ENCODE measurements at regions not wholly inside any gene's neighbourhood (a gene's known extent, or its start where the extent isn't known, plus 50 kb on each side); places are given as distances from the start of the nearest gene placed in this dataset.

DNA sequence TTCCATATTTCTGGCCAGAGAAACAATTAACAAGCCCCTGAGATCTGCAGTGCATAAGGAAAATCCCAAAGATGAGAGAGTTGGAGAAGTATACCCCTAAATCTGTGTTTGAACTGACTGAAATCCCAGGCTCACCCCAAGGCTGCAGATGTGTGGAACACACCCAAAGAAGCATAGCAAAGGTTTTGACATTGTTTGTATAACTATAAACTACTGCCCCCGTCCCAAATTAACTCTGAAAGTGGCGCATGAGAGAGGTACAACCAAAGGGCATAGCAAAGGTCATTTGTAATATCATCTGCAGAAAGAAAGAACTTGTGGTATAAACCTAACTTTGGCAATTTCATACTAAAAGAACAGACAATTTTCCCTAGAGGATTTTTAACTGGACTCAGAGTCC, 157.9 kb downstream of the DCAF12L1 start:
- H3K27ac ChIP-seq (ENCODE audit: low read depth in 2 of 2, low read length in 1 of 2): no peak overlapping the region
- CTCF ChIA-PET: no interaction called here
- H4K20me1 ChIP-seq (ENCODE audit: insufficient read depth): no peaks in the 10 kb centered on the region
- no peak overlapping the region for H2AFZ ChIP-seq (ENCODE audit: low read depth)
- no peaks in the 10 kb centered on the region for H3K9me2 ChIP-seq
- DNase-seq: no peak
- no peaks in the 10 kb centered on the region for H3F3A ChIP-seq (replicated peaks; ENCODE audit: insufficient read depth)
- no peak overlapping the region for H3K9ac ChIP-seq
- TF ChIP-seq MEF2A (IDR thresholded peaks at IDR 0.05; ENCODE audit: borderline replicate concordance, low read depth) (no peak), CHD2 (IDR thresholded peaks at IDR 0.05; ENCODE audit: low read length, partially characterized antibody) (no peak), FOXM1 (IDR thresholded peaks at IDR 0.05; ENCODE audit: low read depth) (no peak), ELF1 (IDR thresholded peaks at IDR 0.05) (no peak), TEAD4 (IDR thresholded peaks at IDR 0.05; ENCODE audit: borderline replicate concordance, insufficient read depth) (no peak), SMC3 (IDR thresholded peaks at IDR 0.05; ENCODE audit: low read depth, low read length) (no peak), GATA2 (CRISPR knock-in tag; IDR thresholded peaks at IDR 0.05) (no peak)
- TF ChIP-seq, protein P1, sequence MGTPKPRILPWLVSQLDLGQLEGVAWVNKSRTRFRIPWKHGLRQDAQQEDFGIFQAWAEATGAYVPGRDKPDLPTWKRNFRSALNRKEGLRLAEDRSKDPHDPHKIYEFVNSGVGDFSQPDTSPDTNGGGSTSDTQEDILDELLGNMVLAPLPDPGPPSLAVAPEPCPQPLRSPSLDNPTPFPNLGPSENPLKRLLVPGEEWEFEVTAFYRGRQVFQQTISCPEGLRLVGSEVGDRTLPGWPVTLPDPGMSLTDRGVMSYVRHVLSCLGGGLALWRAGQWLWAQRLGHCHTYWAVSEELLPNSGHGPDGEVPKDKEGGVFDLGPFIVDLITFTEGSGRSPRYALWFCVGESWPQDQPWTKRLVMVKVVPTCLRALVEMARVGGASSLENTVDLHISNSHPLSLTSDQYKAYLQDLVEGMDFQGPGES (IDR thresholded peaks at IDR 0.05; ENCODE audit: low read depth, low read length): no peak
- TF ChIP-seq, protein P2, sequence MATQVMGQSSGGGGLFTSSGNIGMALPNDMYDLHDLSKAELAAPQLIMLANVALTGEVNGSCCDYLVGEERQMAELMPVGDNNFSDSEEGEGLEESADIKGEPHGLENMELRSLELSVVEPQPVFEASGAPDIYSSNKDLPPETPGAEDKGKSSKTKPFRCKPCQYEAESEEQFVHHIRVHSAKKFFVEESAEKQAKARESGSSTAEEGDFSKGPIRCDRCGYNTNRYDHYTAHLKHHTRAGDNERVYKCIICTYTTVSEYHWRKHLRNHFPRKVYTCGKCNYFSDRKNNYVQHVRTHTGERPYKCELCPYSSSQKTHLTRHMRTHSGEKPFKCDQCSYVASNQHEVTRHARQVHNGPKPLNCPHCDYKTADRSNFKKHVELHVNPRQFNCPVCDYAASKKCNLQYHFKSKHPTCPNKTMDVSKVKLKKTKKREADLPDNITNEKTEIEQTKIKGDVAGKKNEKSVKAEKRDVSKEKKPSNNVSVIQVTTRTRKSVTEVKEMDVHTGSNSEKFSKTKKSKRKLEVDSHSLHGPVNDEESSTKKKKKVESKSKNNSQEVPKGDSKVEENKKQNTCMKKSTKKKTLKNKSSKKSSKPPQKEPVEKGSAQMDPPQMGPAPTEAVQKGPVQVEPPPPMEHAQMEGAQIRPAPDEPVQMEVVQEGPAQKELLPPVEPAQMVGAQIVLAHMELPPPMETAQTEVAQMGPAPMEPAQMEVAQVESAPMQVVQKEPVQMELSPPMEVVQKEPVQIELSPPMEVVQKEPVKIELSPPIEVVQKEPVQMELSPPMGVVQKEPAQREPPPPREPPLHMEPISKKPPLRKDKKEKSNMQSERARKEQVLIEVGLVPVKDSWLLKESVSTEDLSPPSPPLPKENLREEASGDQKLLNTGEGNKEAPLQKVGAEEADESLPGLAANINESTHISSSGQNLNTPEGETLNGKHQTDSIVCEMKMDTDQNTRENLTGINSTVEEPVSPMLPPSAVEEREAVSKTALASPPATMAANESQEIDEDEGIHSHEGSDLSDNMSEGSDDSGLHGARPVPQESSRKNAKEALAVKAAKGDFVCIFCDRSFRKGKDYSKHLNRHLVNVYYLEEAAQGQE (IDR thresholded peaks at IDR 0.05; ENCODE audit: low read depth, low read length): no peak
- TF ChIP-seq, protein P3, sequence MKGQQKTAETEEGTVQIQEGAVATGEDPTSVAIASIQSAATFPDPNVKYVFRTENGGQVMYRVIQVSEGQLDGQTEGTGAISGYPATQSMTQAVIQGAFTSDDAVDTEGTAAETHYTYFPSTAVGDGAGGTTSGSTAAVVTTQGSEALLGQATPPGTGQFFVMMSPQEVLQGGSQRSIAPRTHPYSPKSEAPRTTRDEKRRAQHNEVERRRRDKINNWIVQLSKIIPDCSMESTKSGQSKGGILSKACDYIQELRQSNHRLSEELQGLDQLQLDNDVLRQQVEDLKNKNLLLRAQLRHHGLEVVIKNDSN (IDR thresholded peaks at IDR 0.05; ENCODE audit: borderline replicate concordance, low read depth): no peak
- H3K27me3 ChIP-seq (ENCODE audit: insufficient read depth): no peaks in the 10 kb centered on the region
- no peaks in the 10 kb centered on the region for H3K9me3 ChIP-seq
- no peaks in the 10 kb centered on the region for H3K36me3 ChIP-seq (replicated peaks in 1 of 2; ENCODE audit: control insufficient read depth in 1 of 2, insufficient read depth in 2 of 2, low read length in 1 of 2)
- H3K4me2 ChIP-seq: no peak overlapping the region
- H3K4me1 ChIP-seq (ENCODE audit: control insufficient read depth in 1 of 2, insufficient read depth in 2 of 2, low read depth in 1 of 2, low read length in 1 of 2): no peaks in the 10 kb centered on the region
- no peak overlapping the region for H3K4me3 ChIP-seq (ENCODE audit: low read depth in 2 of 2, low read length in 1 of 2)
- POLR2A ChIA-PET: no interaction called here
- H3K79me2 ChIP-seq (ENCODE audit: insufficient read depth): no peaks in the 10 kb centered on the region
- WGBS (ENCODE audit: low lambda C conversion rate): 2% methylated on average over 2 of the region's 2 CpGs

DNA sequence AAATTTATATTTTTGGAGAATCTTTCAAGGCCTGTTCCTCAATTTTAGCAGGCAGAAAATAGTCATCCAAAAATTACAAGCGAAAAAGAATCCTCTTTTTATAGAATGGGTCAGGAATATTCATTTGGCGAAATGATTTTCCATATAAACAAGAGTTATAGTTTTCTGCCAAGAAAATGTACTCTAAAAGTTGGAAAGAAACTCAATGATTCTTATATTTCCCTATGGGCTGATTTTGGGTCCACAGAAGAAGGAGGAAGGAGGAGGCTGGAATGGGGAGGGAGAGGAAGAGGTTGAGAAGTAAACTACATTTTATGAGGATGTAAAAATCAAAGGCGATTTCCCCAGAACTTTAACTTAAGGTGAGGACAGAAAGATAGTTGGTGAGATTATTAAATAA, 159.3 kb downstream of the DCAF12L1 start:
- no peaks in the 10 kb centered on the region for H3K4me1 ChIP-seq (ENCODE audit: control insufficient read depth in 1 of 2, insufficient read depth in 2 of 2, low read depth in 1 of 2, low read length in 1 of 2)
- CTCF ChIA-PET: no interaction called here
- DNase-seq: no peak
- no peaks in the 10 kb centered on the region for H3K79me2 ChIP-seq (ENCODE audit: insufficient read depth)
- H3K36me3 ChIP-seq (replicated peaks in 1 of 2; ENCODE audit: control insufficient read depth in 1 of 2, insufficient read depth in 2 of 2, low read length in 1 of 2): no peaks in the 10 kb centered on the region
- TF ChIP-seq RCOR1 (IDR thresholded peaks at IDR 0.05; ENCODE audit: low read length) (no peak), JUND (IDR thresholded peaks at IDR 0.05) (no peak), RFX5 (IDR thresholded peaks at IDR 0.05; ENCODE audit: low read length) (no peak)
- H3K27ac ChIP-seq (ENCODE audit: low read depth in 2 of 2, low read length in 1 of 2): no peak overlapping the region
- no peaks in the 10 kb centered on the region for H4K20me1 ChIP-seq (ENCODE audit: insufficient read depth)
- H3F3A ChIP-seq (replicated peaks; ENCODE audit: insufficient read depth): no peaks in the 10 kb centered on the region
- WGBS (ENCODE audit: low lambda C conversion rate): under 1% methylated on average over 3 of the region's 3 CpGs
- H3K9ac ChIP-seq: no peak overlapping the region
- H3K4me2 ChIP-seq: no peak overlapping the region
- H2AFZ ChIP-seq (ENCODE audit: low read depth): no peak overlapping the region
- POLR2A ChIA-PET: no interaction called here
- no peaks in the 10 kb centered on the region for H3K9me3 ChIP-seq
- no peaks in the 10 kb centered on the region for H3K9me2 ChIP-seq
- H3K4me3 ChIP-seq (ENCODE audit: low read depth in 2 of 2, low read length in 1 of 2): no peak overlapping the region
- H3K27me3 ChIP-seq (ENCODE audit: insufficient read depth): no peaks in the 10 kb centered on the region
